HUES6 (cell line): ENCODE measurements at regions not wholly inside any gene's neighbourhood (a gene's known extent, or its start where the extent isn't known, plus 50 kb on each side); places are given as distances from the start of the nearest gene placed in this dataset.

Source experiments
- H3K27ac ChIP-seq: 2 replicates; pipeline ENCODE4 v1.7.0; 2013; ENCODE audit warnings: low read depth, mild to moderate bottlenecking, low read length, inconsistent platforms
- H3K27me3 ChIP-seq: 2 replicates; pipeline ENCODE4 v1.6.1; 2013; ENCODE audit warnings: low read length; ENCODE audit not compliant: control insufficient read depth, insufficient read depth
- H3K36me3 ChIP-seq: 2 replicates; pipeline ENCODE4 v1.6.1; 2013; ENCODE audit warnings: low read length; ENCODE audit not compliant: control insufficient read depth, insufficient read depth
- H3K4me1 ChIP-seq: 2 replicates; pipeline ENCODE4 v1.6.1; 2013; ENCODE audit warnings: low read length; ENCODE audit not compliant: control insufficient read depth, insufficient read depth
- H3K4me3 ChIP-seq: 2 replicates; pipeline ENCODE4 v1.5.1; 2013; ENCODE audit warnings: low read depth, low read length
- H3K9ac ChIP-seq: one replicate; pipeline ENCODE4 v1.6.1; 2013; ENCODE audit warnings: mild to moderate bottlenecking, low read length
- H3K9me3 ChIP-seq: 2 replicates; pipeline ENCODE4 v1.6.1; 2013; ENCODE audit warnings: low read depth, low read length; ENCODE audit not compliant: control insufficient read depth, insufficient read depth

GRCh38 chr6:167532410-167533288 lies 207.8 kb downstream of the TTLL2 start:
- peaks cover 14% of the 10 kb centered on the region; the same call in 1 of the 2 replicates for H3K9me3 ChIP-seq
- H3K36me3 ChIP-seq = no peaks in the 10 kb centered on the region
- H3K4me3 ChIP-seq = no peak overlapping the region
- H3K27me3 ChIP-seq = peaks cover 6% of the 10 kb centered on the region; the same call in 1 of the 2 replicates
- H3K27ac ChIP-seq = no peak overlapping the region
- H3K9ac ChIP-seq = no peak overlapping the region
- no peaks in the 10 kb centered on the region for H3K4me1 ChIP-seq

- H3K9me3 ChIP-seq = peaks cover 14% of the 10 kb centered on the region; the same call in 1 of the 2 replicates
- no peaks in the 10 kb centered on the region for H3K4me1 ChIP-seq
- H3K36me3 ChIP-seq = no peaks in the 10 kb centered on the region
- no peak overlapping the region for H3K4me3 ChIP-seq
- peaks cover 6% of the 10 kb centered on the region; the same call in 1 of the 2 replicates for H3K27me3 ChIP-seq
- no peak overlapping the region for H3K9ac ChIP-seq
- H3K27ac ChIP-seq = no peak overlapping the region
These were observed 209.0 kb downstream of the TTLL2 start for GRCh38 chr6:167533851-167534250.

GRCh38 chr6:167537816-167538215 lies 212.9 kb downstream of the TTLL2 start:
- Histone ChIP-seq H3K9ac (no peak overlapping the region), H3K9me3 (peaks cover 23% of the 10 kb centered on the region; the same call in 1 of the 2 replicates), H3K27me3 (no peaks in the 10 kb centered on the region), H3K4me1 (no peaks in the 10 kb centered on the region), H3K36me3 (no peaks in the 10 kb centered on the region), H3K4me3 (no peak overlapping the region), H3K27ac (no peak overlapping the region)

DNA sequence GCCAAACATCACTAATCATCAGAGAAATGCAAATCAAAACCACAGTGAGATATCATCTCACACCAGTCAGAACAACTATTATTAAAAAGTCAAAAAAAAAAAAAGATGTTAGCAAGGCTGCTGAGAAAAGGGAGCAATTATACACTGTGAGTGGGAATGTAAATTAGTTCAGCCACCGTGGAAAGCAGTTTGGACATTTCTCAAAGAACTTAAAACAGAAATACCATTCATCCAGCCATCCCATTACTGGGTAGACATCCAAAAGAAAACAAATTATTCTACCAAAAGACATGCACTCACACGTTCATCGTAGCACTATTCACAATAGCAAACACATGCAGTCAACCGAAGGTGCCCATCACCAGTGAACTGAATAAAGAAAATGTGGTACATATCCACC lies 213.9 kb downstream of the TTLL2 start:
- no peak overlapping the region for H3K9ac ChIP-seq
- no peaks in the 10 kb centered on the region for H3K4me1 ChIP-seq
- no peak overlapping the region for H3K27ac ChIP-seq
- H3K4me3 ChIP-seq = no peak overlapping the region
- peaks cover 23% of the 10 kb centered on the region; the same call in 1 of the 2 replicates for H3K9me3 ChIP-seq
- H3K27me3 ChIP-seq = no peaks in the 10 kb centered on the region
- no peaks in the 10 kb centered on the region for H3K36me3 ChIP-seq

DNA sequence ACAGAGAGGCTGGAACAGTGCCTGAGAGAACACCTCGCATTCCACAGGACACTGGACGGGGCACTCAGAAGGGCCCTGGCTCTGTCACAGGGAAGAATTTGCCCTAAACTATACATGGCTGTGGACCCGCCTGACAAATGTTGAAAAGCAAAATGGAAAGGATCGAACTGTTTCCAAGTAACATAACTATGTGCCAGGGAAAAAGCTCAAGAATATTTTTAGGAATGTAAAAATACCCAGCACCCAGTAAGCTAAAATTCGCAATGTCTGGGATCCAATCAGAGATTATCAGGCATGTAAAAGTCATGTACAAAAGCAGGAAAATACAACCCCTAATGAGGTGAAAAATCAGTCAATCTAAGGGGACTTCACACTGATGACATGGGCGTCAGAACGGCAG lies 215.9 kb downstream of the TTLL2 start:
- Histone ChIP-seq H3K4me1 (no peaks in the 10 kb centered on the region), H3K36me3 (no peaks in the 10 kb centered on the region), H3K27me3 (no peaks in the 10 kb centered on the region), H3K27ac (no peak overlapping the region), H3K9ac (no peak overlapping the region), H3K4me3 (no peak overlapping the region), H3K9me3 (peaks cover 12% of the 10 kb centered on the region; the same call in 1 of the 2 replicates)

DNA sequence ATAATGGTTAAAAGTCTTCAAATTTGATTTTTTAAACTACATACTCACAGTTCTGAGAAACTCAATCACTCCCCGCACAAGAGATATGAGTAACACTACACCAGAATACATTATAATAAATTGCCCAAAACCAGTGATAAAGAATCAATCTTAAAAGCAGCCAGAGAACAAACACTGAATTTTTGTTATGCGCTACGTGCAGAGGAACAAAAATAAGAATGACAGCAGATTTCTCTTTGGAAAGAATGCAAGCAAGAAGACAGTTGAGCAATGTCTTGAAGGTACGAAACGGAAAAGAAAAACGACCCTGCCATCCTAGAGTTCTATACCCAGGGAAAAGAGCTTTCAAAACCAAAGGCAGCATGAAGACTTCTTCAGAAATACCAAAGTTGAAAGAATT lies 216.7 kb downstream of the TTLL2 start:
- no peaks in the 10 kb centered on the region for H3K4me1 ChIP-seq
- no peaks in the 10 kb centered on the region for H3K27me3 ChIP-seq
- H3K36me3 ChIP-seq = no peaks in the 10 kb centered on the region
- no peak overlapping the region for H3K9ac ChIP-seq
- H3K27ac ChIP-seq = no peak overlapping the region
- peaks cover 17% of the 10 kb centered on the region; the same call in 1 of the 2 replicates for H3K9me3 ChIP-seq
- H3K4me3 ChIP-seq = no peak overlapping the region

DNA sequence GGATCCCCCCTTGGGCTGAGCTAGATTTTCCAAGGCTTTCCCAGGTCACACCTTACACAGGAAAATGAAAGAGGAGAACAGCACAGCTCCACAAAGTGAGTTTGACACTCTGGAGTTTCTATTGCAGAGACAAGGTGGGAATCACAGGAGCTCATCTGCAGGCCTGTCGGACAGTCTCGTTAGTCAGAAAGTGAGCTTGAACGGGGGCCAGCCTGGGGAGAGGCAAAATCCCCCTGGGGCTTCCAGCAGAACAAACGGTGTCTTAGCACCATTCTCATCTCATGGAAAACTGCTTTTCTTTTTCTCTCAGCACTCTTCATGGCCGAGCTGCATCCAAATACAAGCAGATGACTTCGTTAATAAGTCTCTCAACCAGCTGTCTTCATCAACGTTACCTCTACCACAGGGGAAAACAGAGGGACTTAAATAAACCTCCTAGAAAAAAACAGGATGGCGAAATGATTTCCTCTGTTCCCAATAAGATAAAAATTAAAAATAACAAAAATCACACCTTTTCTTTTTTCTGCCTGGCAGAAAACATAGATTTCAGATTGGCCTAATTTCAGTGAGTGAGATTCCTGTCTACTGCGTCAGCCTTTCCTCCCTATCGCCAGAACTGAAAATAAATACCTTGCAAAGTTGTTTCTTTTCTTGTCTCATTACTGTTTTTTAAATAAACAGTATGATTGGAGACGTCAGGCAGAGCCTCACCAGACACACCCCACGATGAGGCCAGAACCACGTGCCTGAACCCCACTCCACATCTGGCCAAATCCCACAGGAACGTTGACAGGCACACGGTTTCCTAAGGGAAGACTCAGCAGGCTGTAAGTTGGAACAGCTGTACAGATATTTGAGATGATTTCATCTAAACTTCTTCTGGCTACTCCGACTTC lies 219.0 kb downstream of the TTLL2 start:
- H3K36me3 ChIP-seq = no peaks in the 10 kb centered on the region
- peaks cover 17% of the 10 kb centered on the region; the same call in 1 of the 2 replicates for H3K9me3 ChIP-seq
- no peaks in the 10 kb centered on the region for H3K27me3 ChIP-seq
- H3K9ac ChIP-seq = no peak overlapping the region
- H3K4me3 ChIP-seq = no peak overlapping the region
- H3K4me1 ChIP-seq = no peaks in the 10 kb centered on the region
- H3K27ac ChIP-seq = no peak overlapping the region

- H3K27ac ChIP-seq = no peak overlapping the region
- no peaks in the 10 kb centered on the region for H3K27me3 ChIP-seq
- H3K36me3 ChIP-seq = no peaks in the 10 kb centered on the region
- no peak overlapping the region for H3K4me3 ChIP-seq
- H3K9ac ChIP-seq = no peak overlapping the region
- peaks cover 5% of the 10 kb centered on the region; the same call in 1 of the 2 replicates for H3K9me3 ChIP-seq
- H3K4me1 ChIP-seq = no peaks in the 10 kb centered on the region
These were observed 221.9 kb downstream of the TTLL2 start for GRCh38 chr6:167546611-167547327.

DNA sequence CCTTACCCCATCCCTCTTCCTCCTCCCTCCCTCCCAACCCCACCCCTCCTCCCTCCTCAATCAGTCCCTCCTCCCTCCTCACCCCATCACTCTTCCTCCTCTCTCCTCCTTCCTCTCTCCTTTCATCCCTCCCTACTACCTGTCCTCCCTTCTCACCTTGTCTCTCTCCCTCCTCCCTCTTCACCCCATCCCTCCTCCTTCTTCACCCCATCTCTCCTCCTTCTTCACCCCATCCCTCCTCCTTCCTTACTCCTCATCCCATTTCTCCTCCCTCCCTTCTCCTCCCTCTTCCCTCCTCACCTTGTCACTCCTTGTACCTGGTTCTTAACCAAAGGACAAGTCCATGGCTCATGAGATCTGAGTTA lies 222.4 kb downstream of the TTLL2 start:
- no peaks in the 10 kb centered on the region for H3K36me3 ChIP-seq
- H3K27ac ChIP-seq = no peak overlapping the region
- peaks cover 5% of the 10 kb centered on the region; the same call in 1 of the 2 replicates for H3K9me3 ChIP-seq
- no peaks in the 10 kb centered on the region for H3K27me3 ChIP-seq
- H3K9ac ChIP-seq = no peak overlapping the region
- no peak overlapping the region for H3K4me3 ChIP-seq
- no peaks in the 10 kb centered on the region for H3K4me1 ChIP-seq

- Histone ChIP-seq H3K27ac (no peak overlapping the region), H3K4me3 (no peak overlapping the region), H3K27me3 (no peaks in the 10 kb centered on the region)
These were observed 222.9 kb downstream of the TTLL2 start for GRCh38 chr6:167547751-167548150.

More at GRCh38 chr6:167547751-167548150, 222.9 kb downstream of the TTLL2 start:
- H3K9me3 ChIP-seq = peaks cover 5% of the 10 kb centered on the region; the same call in 1 of the 2 replicates
- no peaks in the 10 kb centered on the region for H3K36me3 ChIP-seq
- H3K4me1 ChIP-seq = no peaks in the 10 kb centered on the region
- H3K9ac ChIP-seq = no peak overlapping the region
